ENCODE measurements at regions not wholly inside any gene's neighbourhood (a gene's known extent, or its start where the extent isn't known, plus 50 kb on each side); places are given as distances from the start of the nearest gene placed in this dataset.

GRCh38 chr2:237271698-237272652, 142.0 kb downstream of the COL6A3 start:
- no peak for DNase-seq (ENCODE audit: low read depth)

More at GRCh38 chr2:237271698-237272652, 142.0 kb downstream of the COL6A3 start:
- H3K4me3 ChIP-seq (ENCODE audit: low read length), result no peak overlapping the region
- no peak for TF ChIP-seq CTCF (IDR thresholded peaks at IDR 0.05; ENCODE audit: insufficient read depth, low read depth, low read length, missing control alignments)

Measured in epithelial cell of esophagus (primary cell).